ENCODE measurements at regions not wholly inside any gene's neighbourhood (a gene's known extent, or its start where the extent isn't known, plus 50 kb on each side); places are given as distances from the start of the nearest gene placed in this dataset.

- CTCF ChIA-PET (ENCODE audit: low intra/inter-chr PET ratio), result no interaction called here
- Histone ChIP-seq H3K4me1 (replicated peaks in 1 of 2; ENCODE audit: control insufficient read depth in 2 of 2, insufficient read depth in 2 of 2, low read length in 2 of 2) (no peaks in the 10 kb centered on the region), H2AFZ (ENCODE audit: low read depth, low read length) (no peak overlapping the region), H4K20me1 (replicated peaks; ENCODE audit: control insufficient read depth, insufficient read depth, low read length) (no peaks in the 10 kb centered on the region), H3K9me1 (ENCODE audit: control insufficient read depth, insufficient read depth, low read length) (no peaks in the 10 kb centered on the region), H3K27me3 (ENCODE audit: control insufficient read depth in 2 of 2, insufficient read depth in 2 of 2, low read length in 2 of 2) (no peaks in the 10 kb centered on the region), H3K79me2 (ENCODE audit: control insufficient read depth, insufficient read depth, low read length) (no peaks in the 10 kb centered on the region), H3K4me2 (ENCODE audit: insufficient read depth, low read length) (no peak overlapping the region), H3K4me3 (no peak overlapping the region), H3K9me3 (replicated peaks; ENCODE audit: control insufficient read depth, insufficient read depth, low read depth, low read length) (no peaks in the 10 kb centered on the region), H3K9ac (ENCODE audit: insufficient read depth in 1 of 2, low read depth in 2 of 2, low read length in 2 of 2) (no peak overlapping the region), H3K27ac (ENCODE audit: extremely low read depth, low read depth, low read length) (no peak overlapping the region), H3K36me3 (ENCODE audit: control insufficient read depth, insufficient read depth, low read length) (no peaks in the 10 kb centered on the region)
- ATAC-seq (no peak), DNase-seq (ENCODE audit: extremely low read depth in 1 of 4, low spot score in 3 of 4) (no peak), FAIRE-seq (no peak)
- intact Hi-C loops (cut with micrococcal nuclease), result no loop called here
- BruUV-seq (replicated peaks), result no TSS peak
- POLR2A ChIA-PET, result no interaction called here
- TF ChIP-seq RBBP5 (IDR thresholded peaks at IDR 0.05; ENCODE audit: borderline replicate concordance, insufficient read depth, low read length, poor library complexity, severe bottlenecking), result no peak
- TF ChIP-seq ZNF717 (CRISPR knock-in tag; IDR thresholded peaks at IDR 0.05), result no peak
- TF ChIP-seq ZNF584 (CRISPR knock-in tag; IDR thresholded peaks at IDR 0.05; ENCODE audit: low read depth), result no peak
- no peak for TF ChIP-seq ZNF124 (CRISPR knock-in tag; IDR thresholded peaks at IDR 0.05)
- no peak for TF ChIP-seq SAP30 (IDR thresholded peaks at IDR 0.05; ENCODE audit: borderline replicate concordance, insufficient read depth, low read depth, low read length, poor library complexity, severe bottlenecking)
- TF ChIP-seq KHSRP (IDR thresholded peaks at IDR 0.05), result no peak
- no peak for TF ChIP-seq E2F1 (CRISPR knock-in tag; IDR thresholded peaks at IDR 0.05)
- no peak for TF ChIP-seq ZBTB33 (CRISPR knock-in tag; IDR thresholded peaks at IDR 0.05)
- no peak for TF ChIP-seq ARID1B (IDR thresholded peaks at IDR 0.05)
- no peak for TF ChIP-seq STAG1 (CRISPR knock-in tag; IDR thresholded peaks at IDR 0.05; ENCODE audit: borderline replicate concordance)
- TF ChIP-seq PHTF2 (CRISPR knock-in tag; IDR thresholded peaks at IDR 0.05), result no peak
- in situ Hi-C loops (cut with MboI), result no loop called here
- 0% methylated on average over 2 of the region's 3 CpGs for WGBS (ENCODE audit: insufficient coverage, low coverage, missing lambda C conversion rate)
Observed at GRCh38 chr13:107141767-107142166, 573.8 kb upstream of the ARGLU1 start.

Data from K562 (cell line).